ENCODE measurements at regions not wholly inside any gene's neighbourhood (a gene's known extent, or its start where the extent isn't known, plus 50 kb on each side); places are given as distances from the start of the nearest gene placed in this dataset.

DNA sequence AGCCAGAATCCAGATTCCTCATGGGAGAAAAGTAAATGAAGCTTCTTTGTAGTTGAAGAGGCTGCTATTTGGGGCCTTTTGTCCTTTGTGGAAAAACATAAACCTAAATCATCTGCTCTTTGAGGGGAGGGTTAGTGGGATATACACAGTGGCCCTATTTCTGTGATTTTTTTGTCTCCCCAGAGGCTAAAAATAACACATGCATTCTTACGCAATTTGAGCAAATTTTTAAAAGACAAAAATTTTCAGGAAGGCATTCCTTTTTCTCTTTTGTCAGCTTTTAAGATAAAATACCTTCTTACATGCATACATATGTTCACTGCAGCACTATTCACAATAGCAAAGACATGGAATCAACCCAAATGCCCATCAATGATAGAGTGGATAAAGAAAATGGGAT is 165.5 kb downstream of the AXIN2 start:
- no peak overlapping the region for H3K4me2 ChIP-seq (ENCODE audit: insufficient read depth, low read length)
- no peaks in the 10 kb centered on the region for H4K20me1 ChIP-seq (replicated peaks; ENCODE audit: control insufficient read depth, insufficient read depth, low read length)
- H3K9me1 ChIP-seq (ENCODE audit: control insufficient read depth, insufficient read depth, low read length): no peaks in the 10 kb centered on the region
- DNase-seq (ENCODE audit: extremely low read depth in 1 of 4, low spot score in 3 of 4) (no peak), FAIRE-seq (no peak), ATAC-seq (no peak)
- no peak overlapping the region for H3K9ac ChIP-seq (ENCODE audit: insufficient read depth in 1 of 2, low read depth in 2 of 2, low read length in 2 of 2)
- H3K9me3 ChIP-seq (replicated peaks; ENCODE audit: control insufficient read depth, insufficient read depth, low read depth, low read length): no peaks in the 10 kb centered on the region
- ChIA-PET CTCF (ENCODE audit: low intra/inter-chr PET ratio) (interaction anchor here (0.7 kb wide), 1 partner anchor 769 kb away, joined by 3 read pairs; no protein-coding TSS in a partner anchor), POLR2A (interaction anchor here (0.6 to 0.8 kb wide), 3 partner anchors 15 to 1549 kb away, joined by 3 to 4 read pairs (median 3); no protein-coding TSS in a partner anchor)
- no peak overlapping the region for H2AFZ ChIP-seq (ENCODE audit: low read depth, low read length)
- H3K27me3 ChIP-seq (ENCODE audit: control insufficient read depth in 2 of 2, insufficient read depth in 2 of 2, low read length in 2 of 2): no peaks in the 10 kb centered on the region
- TF ChIP-seq KHSRP (IDR thresholded peaks at IDR 0.05): no peak
- TF ChIP-seq ZNF79 (CRISPR knock-in tag; IDR thresholded peaks at IDR 0.05; ENCODE audit: low read depth): no peak
- TF ChIP-seq ZSCAN32 (CRISPR knock-in tag; IDR thresholded peaks at IDR 0.05): no peak
- no peak for TF ChIP-seq SMC3 (conservative IDR thresholded peaks at IDR 0.05; ENCODE audit: insufficient read depth, low read depth, low read length)
- no peak for TF ChIP-seq ETV5 (CRISPR knock-in tag; IDR thresholded peaks at IDR 0.05; ENCODE audit: low read depth)
- TF ChIP-seq, protein P1, sequence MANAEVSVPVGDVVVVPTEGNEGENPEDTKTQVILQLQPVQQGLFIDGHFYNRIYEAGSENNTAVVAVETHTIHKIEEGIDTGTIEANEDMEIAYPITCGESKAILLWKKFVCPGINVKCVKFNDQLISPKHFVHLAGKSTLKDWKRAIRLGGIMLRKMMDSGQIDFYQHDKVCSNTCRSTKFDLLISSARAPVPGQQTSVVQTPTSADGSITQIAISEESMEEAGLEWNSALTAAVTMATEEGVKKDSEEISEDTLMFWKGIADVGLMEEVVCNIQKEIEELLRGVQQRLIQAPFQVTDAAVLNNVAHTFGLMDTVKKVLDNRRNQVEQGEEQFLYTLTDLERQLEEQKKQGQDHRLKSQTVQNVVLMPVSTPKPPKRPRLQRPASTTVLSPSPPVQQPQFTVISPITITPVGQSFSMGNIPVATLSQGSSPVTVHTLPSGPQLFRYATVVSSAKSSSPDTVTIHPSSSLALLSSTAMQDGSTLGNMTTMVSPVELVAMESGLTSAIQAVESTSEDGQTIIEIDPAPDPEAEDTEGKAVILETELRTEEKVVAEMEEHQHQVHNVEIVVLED (CRISPR knock-in tag; IDR thresholded peaks at IDR 0.05): no peak
- TF ChIP-seq IRF2 (CRISPR knock-in tag; IDR thresholded peaks at IDR 0.05): no peak
- TF ChIP-seq ZNF584 (CRISPR knock-in tag; IDR thresholded peaks at IDR 0.05; ENCODE audit: low read depth): no peak
- no peak for TF ChIP-seq PHF8 (IDR thresholded peaks at IDR 0.05; ENCODE audit: borderline replicate concordance, low read length)
- no peak for TF ChIP-seq PHF21A (IDR thresholded peaks at IDR 0.05; ENCODE audit: borderline replicate concordance, low read depth)
- TF ChIP-seq, protein P2, sequence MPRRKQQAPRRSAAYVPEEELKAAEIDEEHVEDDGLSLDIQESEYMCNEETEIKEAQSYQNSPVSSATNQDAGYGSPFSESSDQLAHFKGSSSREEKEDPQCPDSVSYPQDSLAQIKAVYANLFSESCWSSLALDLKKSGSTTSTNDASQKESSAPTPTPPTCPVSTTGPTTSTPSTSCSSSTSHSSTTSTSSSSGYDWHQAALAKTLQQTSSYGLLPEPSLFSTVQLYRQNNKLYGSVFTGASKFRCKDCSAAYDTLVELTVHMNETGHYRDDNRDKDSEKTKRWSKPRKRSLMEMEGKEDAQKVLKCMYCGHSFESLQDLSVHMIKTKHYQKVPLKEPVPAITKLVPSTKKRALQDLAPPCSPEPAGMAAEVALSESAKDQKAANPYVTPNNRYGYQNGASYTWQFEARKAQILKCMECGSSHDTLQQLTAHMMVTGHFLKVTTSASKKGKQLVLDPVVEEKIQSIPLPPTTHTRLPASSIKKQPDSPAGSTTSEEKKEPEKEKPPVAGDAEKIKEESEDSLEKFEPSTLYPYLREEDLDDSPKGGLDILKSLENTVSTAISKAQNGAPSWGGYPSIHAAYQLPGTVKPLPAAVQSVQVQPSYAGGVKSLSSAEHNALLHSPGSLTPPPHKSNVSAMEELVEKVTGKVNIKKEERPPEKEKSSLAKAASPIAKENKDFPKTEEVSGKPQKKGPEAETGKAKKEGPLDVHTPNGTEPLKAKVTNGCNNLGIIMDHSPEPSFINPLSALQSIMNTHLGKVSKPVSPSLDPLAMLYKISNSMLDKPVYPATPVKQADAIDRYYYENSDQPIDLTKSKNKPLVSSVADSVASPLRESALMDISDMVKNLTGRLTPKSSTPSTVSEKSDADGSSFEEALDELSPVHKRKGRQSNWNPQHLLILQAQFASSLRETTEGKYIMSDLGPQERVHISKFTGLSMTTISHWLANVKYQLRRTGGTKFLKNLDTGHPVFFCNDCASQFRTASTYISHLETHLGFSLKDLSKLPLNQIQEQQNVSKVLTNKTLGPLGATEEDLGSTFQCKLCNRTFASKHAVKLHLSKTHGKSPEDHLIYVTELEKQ (CRISPR knock-in tag; IDR thresholded peaks at IDR 0.05): no peak
- no peak for TF ChIP-seq LCOR (CRISPR knock-in tag; IDR thresholded peaks at IDR 0.05)
- TF ChIP-seq, protein P3, sequence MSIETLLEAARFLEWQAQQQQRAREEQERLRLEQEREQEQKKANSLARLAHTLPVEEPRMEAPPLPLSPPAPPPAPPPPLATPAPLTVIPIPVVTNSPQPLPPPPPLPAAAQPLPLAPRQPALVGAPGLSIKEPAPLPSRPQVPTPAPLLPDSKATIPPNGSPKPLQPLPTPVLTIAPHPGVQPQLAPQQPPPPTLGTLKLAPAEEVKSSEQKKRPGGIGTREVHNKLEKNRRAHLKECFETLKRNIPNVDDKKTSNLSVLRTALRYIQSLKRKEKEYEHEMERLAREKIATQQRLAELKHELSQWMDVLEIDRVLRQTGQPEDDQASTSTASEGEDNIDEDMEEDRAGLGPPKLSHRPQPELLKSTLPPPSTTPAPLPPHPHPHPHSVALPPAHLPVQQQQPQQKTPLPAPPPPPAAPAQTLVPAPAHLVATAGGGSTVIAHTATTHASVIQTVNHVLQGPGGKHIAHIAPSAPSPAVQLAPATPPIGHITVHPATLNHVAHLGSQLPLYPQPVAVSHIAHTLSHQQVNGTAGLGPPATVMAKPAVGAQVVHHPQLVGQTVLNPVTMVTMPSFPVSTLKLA (conservative IDR thresholded peaks at IDR 0.05): no peak
- no peak for TF ChIP-seq FOXK2 (conservative IDR thresholded peaks at IDR 0.05 in 1 of 2, IDR thresholded peaks at IDR 0.05 in 1 of 2; ENCODE audit: low read depth in 2 of 2)
- TF ChIP-seq, protein P4, sequence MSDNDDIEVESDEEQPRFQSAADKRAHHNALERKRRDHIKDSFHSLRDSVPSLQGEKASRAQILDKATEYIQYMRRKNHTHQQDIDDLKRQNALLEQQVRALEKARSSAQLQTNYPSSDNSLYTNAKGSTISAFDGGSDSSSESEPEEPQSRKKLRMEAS (CRISPR knock-in tag; IDR thresholded peaks at IDR 0.05): no peak
- no peak for TF ChIP-seq KLF16 (IDR thresholded peaks at IDR 0.05)
- TF ChIP-seq ATF7 (IDR thresholded peaks at IDR 0.05): no peak
- no TSS peak for BruUV-seq (replicated peaks)
- no peaks in the 10 kb centered on the region for H3K79me2 ChIP-seq (ENCODE audit: control insufficient read depth, insufficient read depth, low read length)
- intact Hi-C loops (cut with micrococcal nuclease) (no loop called here), in situ Hi-C loops (cut with MboI) (no loop called here)
- no peak overlapping the region for H3K27ac ChIP-seq (ENCODE audit: extremely low read depth, low read depth, low read length)
- H3K4me1 ChIP-seq (replicated peaks in 1 of 2; ENCODE audit: control insufficient read depth in 2 of 2, insufficient read depth in 2 of 2, low read length in 2 of 2): no peaks in the 10 kb centered on the region
- H3K4me3 ChIP-seq: no peak overlapping the region
- WGBS (ENCODE audit: insufficient coverage, low coverage, missing lambda C conversion rate): 0% methylated on average over 1 of the region's 1 CpG
- H3K36me3 ChIP-seq (ENCODE audit: control insufficient read depth, insufficient read depth, low read length): no peaks in the 10 kb centered on the region
